ENCODE measurements at regions not wholly inside any gene's neighbourhood (a gene's known extent, or its start where the extent isn't known, plus 50 kb on each side); places are given as distances from the start of the nearest gene placed in this dataset.

DNA sequence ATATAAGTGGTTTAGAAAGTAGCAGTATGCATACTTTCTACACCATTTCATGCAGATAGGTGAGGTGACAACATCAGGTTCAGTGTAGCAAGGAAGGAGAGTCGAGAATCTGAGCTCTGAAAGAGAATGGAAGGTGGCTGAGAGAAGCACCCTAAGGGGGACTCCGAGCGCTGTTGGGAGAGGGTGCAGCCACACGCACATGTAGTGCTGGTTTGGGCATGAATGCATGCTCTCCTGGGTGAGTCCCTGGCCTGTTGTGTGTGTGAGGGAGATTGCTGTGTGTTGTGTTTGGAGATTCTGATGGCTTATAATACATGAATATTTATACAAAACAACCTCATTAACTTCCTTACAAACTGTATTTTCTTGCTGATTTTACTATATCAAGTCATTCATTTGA is 180.3 kb upstream of the LRIG3 start:
- H3K79me2 ChIP-seq (ENCODE audit: insufficient read depth, low read length) = no peaks in the 10 kb centered on the region
- H3K4me3 ChIP-seq (ENCODE audit: insufficient read depth, low read length) = no peak overlapping the region
- no peaks in the 10 kb centered on the region for H3K27me3 ChIP-seq (ENCODE audit: insufficient read depth, low read length)
- TF ChIP-seq, protein P1, sequence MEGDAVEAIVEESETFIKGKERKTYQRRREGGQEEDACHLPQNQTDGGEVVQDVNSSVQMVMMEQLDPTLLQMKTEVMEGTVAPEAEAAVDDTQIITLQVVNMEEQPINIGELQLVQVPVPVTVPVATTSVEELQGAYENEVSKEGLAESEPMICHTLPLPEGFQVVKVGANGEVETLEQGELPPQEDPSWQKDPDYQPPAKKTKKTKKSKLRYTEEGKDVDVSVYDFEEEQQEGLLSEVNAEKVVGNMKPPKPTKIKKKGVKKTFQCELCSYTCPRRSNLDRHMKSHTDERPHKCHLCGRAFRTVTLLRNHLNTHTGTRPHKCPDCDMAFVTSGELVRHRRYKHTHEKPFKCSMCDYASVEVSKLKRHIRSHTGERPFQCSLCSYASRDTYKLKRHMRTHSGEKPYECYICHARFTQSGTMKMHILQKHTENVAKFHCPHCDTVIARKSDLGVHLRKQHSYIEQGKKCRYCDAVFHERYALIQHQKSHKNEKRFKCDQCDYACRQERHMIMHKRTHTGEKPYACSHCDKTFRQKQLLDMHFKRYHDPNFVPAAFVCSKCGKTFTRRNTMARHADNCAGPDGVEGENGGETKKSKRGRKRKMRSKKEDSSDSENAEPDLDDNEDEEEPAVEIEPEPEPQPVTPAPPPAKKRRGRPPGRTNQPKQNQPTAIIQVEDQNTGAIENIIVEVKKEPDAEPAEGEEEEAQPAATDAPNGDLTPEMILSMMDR (IDR thresholded peaks at IDR 0.05; ENCODE audit: extremely low read depth, low read depth, low read length) = no peak
- no peak overlapping the region for H3K4me2 ChIP-seq (ENCODE audit: insufficient read depth, low read length)
- H3K4me1 ChIP-seq (ENCODE audit: insufficient read depth, low read length) = no peaks in the 10 kb centered on the region
- H2AFZ ChIP-seq (ENCODE audit: low read length) = no peak overlapping the region
- H4K20me1 ChIP-seq (ENCODE audit: insufficient read depth, low read length) = no peaks in the 10 kb centered on the region
- DNase-seq (ENCODE audit: insufficient read length, low spot score, missing footprints) = no peak
- H3K27ac ChIP-seq (ENCODE audit: low read depth, low read length) = no peak overlapping the region
- no peaks in the 10 kb centered on the region for H3K9me3 ChIP-seq (ENCODE audit: low read depth, low read length)
- no peaks in the 10 kb centered on the region for H3K36me3 ChIP-seq (ENCODE audit: insufficient read depth, low read length)

- no peaks in the 10 kb centered on the region for H4K20me1 ChIP-seq (ENCODE audit: insufficient read depth, low read length)
- DNase-seq (ENCODE audit: insufficient read length, low spot score, missing footprints) = no peak
- no peak overlapping the region for H3K27ac ChIP-seq (ENCODE audit: low read depth, low read length)
- H3K27me3 ChIP-seq (ENCODE audit: insufficient read depth, low read length) = no peaks in the 10 kb centered on the region
- H3K4me3 ChIP-seq (ENCODE audit: insufficient read depth, low read length) = no peak overlapping the region
- no peaks in the 10 kb centered on the region for H3K4me1 ChIP-seq (ENCODE audit: insufficient read depth, low read length)
- H3K4me2 ChIP-seq (ENCODE audit: insufficient read depth, low read length) = no peak overlapping the region
- H3K9me3 ChIP-seq (ENCODE audit: low read depth, low read length) = no peaks in the 10 kb centered on the region
- TF ChIP-seq, protein P1 (IDR thresholded peaks at IDR 0.05; ENCODE audit: extremely low read depth, low read depth, low read length) = no peak
- H2AFZ ChIP-seq (ENCODE audit: low read length) = no peak overlapping the region
- H3K36me3 ChIP-seq (ENCODE audit: insufficient read depth, low read length) = no peaks in the 10 kb centered on the region
- no peaks in the 10 kb centered on the region for H3K79me2 ChIP-seq (ENCODE audit: insufficient read depth, low read length)
Measured at GRCh38 chr12:59097876-59098275, 177.6 kb upstream of the LRIG3 start.

- no peaks in the 10 kb centered on the region for H3K4me1 ChIP-seq (ENCODE audit: insufficient read depth, low read length)
- no peak overlapping the region for H3K4me3 ChIP-seq (ENCODE audit: insufficient read depth, low read length)
- no peaks in the 10 kb centered on the region for H3K79me2 ChIP-seq (ENCODE audit: insufficient read depth, low read length)
- H3K9me3 ChIP-seq (ENCODE audit: low read depth, low read length) = no peaks in the 10 kb centered on the region
- DNase-seq (ENCODE audit: insufficient read length, low spot score, missing footprints) = no peak
- no peak overlapping the region for H3K4me2 ChIP-seq (ENCODE audit: insufficient read depth, low read length)
- H3K27ac ChIP-seq (ENCODE audit: low read depth, low read length) = no peak overlapping the region
- no peaks in the 10 kb centered on the region for H3K27me3 ChIP-seq (ENCODE audit: insufficient read depth, low read length)
- TF ChIP-seq, protein P1 (IDR thresholded peaks at IDR 0.05; ENCODE audit: extremely low read depth, low read depth, low read length) = no peak
- no peak overlapping the region for H2AFZ ChIP-seq (ENCODE audit: low read length)
- no peaks in the 10 kb centered on the region for H4K20me1 ChIP-seq (ENCODE audit: insufficient read depth, low read length)
- no peaks in the 10 kb centered on the region for H3K36me3 ChIP-seq (ENCODE audit: insufficient read depth, low read length)
Measured at GRCh38 chr12:59096246-59096645, 175.9 kb upstream of the LRIG3 start.

- no peak overlapping the region for H3K4me2 ChIP-seq (ENCODE audit: insufficient read depth, low read length)
- no peaks in the 10 kb centered on the region for H3K27me3 ChIP-seq (ENCODE audit: insufficient read depth, low read length)
- H3K79me2 ChIP-seq (ENCODE audit: insufficient read depth, low read length) = no peaks in the 10 kb centered on the region
- no peak overlapping the region for H3K4me3 ChIP-seq (ENCODE audit: insufficient read depth, low read length)
- no peaks in the 10 kb centered on the region for H3K4me1 ChIP-seq (ENCODE audit: insufficient read depth, low read length)
- no peaks in the 10 kb centered on the region for H4K20me1 ChIP-seq (ENCODE audit: insufficient read depth, low read length)
- H3K9me3 ChIP-seq (ENCODE audit: low read depth, low read length) = no peaks in the 10 kb centered on the region
- H2AFZ ChIP-seq (ENCODE audit: low read length) = no peak overlapping the region
- peak; percentile 27 for DNase-seq (ENCODE audit: insufficient read length, low spot score, missing footprints)
- TF ChIP-seq, protein P1 (IDR thresholded peaks at IDR 0.05; ENCODE audit: extremely low read depth, low read depth, low read length) = no peak
- no peak overlapping the region for H3K27ac ChIP-seq (ENCODE audit: low read depth, low read length)
- H3K36me3 ChIP-seq (ENCODE audit: insufficient read depth, low read length) = no peaks in the 10 kb centered on the region
Measured at GRCh38 chr12:59093073-59093772, 172.9 kb upstream of the LRIG3 start.

Measured in osteoblast (primary cell).